Mesenchymal stem cell (in vitro differentiated cells and primary cell): ENCODE measurements at regions not wholly inside any gene's neighbourhood (a gene's known extent, or its start where the extent isn't known, plus 50 kb on each side); places are given as distances from the start of the nearest gene placed in this dataset.

Experiments used
- DNase-seq: peaks from one replicate; pipeline ENCODE4 v3.0.0-alpha.2; 2013
- H2AFZ ChIP-seq: one replicate; pipeline ENCODE4 v1.6.1; 2013; ENCODE audit warnings: low read depth, mild to moderate bottlenecking, control low read depth, inconsistent platforms, low read length, moderate library complexity
- H2AK5ac ChIP-seq: 2 replicates; pipeline ENCODE4 v1.6.1; 2013; ENCODE audit warnings: low read length, moderate library complexity, mild to moderate bottlenecking, inconsistent platforms; ENCODE audit not compliant: severe bottlenecking
- H2BK120ac ChIP-seq: one replicate; pipeline ENCODE4 v1.6.1; 2013; ENCODE audit warnings: low read depth, mild to moderate bottlenecking, inconsistent platforms, low read length, moderate library complexity
- H2BK12ac ChIP-seq, 2 experiments: one replicate each; pipeline ENCODE4 v1.6.1; 2013; ENCODE audit warnings: inconsistent platforms in 2 of 2, low read length in 2 of 2, mild to moderate bottlenecking in 2 of 2, moderate library complexity in 2 of 2, control low read depth in 1 of 2
- H2BK15ac ChIP-seq: one replicate; pipeline ENCODE4 v1.6.1; 2013; ENCODE audit warnings: mild to moderate bottlenecking, low read depth, inconsistent platforms; ENCODE audit not compliant: poor library complexity, severe bottlenecking
- H2BK5ac ChIP-seq: 2 replicates; pipeline ENCODE4 v1.6.1; 2013; ENCODE audit warnings: low read depth, mild to moderate bottlenecking, low read length, control low read depth, inconsistent platforms; ENCODE audit not compliant: poor library complexity, severe bottlenecking
- H3K14ac ChIP-seq, 2 experiments: one replicate each; pipeline ENCODE4 v1.6.1; 2013; ENCODE audit warnings: inconsistent platforms in 2 of 2, low read length in 2 of 2, control low read depth in 1 of 2, mild to moderate bottlenecking in 1 of 2, moderate library complexity in 1 of 2
- H3K18ac ChIP-seq, 2 experiments: one replicate each; pipeline ENCODE4 v1.6.1; 2013; ENCODE audit warnings: inconsistent platforms in 2 of 2, low read length in 2 of 2, control low read depth in 1 of 2, low read depth in 1 of 2, mild to moderate bottlenecking in 1 of 2
- H3K23ac ChIP-seq, 2 experiments: one replicate each; pipeline ENCODE4 v1.6.1; 2013; ENCODE audit warnings: inconsistent platforms in 2 of 2, low read length in 2 of 2, mild to moderate bottlenecking in 2 of 2, moderate library complexity in 2 of 2, control low read depth in 1 of 2
- H3K27ac ChIP-seq: 2 replicates; pipeline ENCODE4 v1.5.1; 2013; ENCODE audit warnings: mild to moderate bottlenecking, moderate library complexity, low read length, control low read depth, inconsistent platforms; ENCODE audit not compliant: poor library complexity, severe bottlenecking
- H3K27me3 ChIP-seq, 2 experiments: 2 replicates each; pipeline versions ENCODE4 v1.6.1 to v1.7.0; 2013; ENCODE audit warnings: low read length in 2 of 2, mild to moderate bottlenecking in 2 of 2, moderate library complexity in 2 of 2, control low read depth in 1 of 2, inconsistent platforms in 1 of 2; ENCODE audit not compliant: control insufficient read depth in 1 of 2, insufficient read depth in 1 of 2
- H3K36me3 ChIP-seq, 2 experiments: 2 replicates each; pipeline versions ENCODE4 v1.6.1 to v1.7.0; 2013; ENCODE audit warnings: low read length in 2 of 2, control low read depth in 1 of 2, inconsistent platforms in 1 of 2, low read depth in 1 of 2, mild to moderate bottlenecking in 1 of 2; ENCODE audit not compliant: insufficient read depth in 2 of 2, control insufficient read depth in 1 of 2
- H3K4ac ChIP-seq, 2 experiments: one replicate each; pipeline ENCODE4 v1.6.1; 2013; ENCODE audit warnings: inconsistent platforms in 2 of 2, low read length in 2 of 2, mild to moderate bottlenecking in 2 of 2, moderate library complexity in 2 of 2, control low read depth in 1 of 2, low read depth in 1 of 2
- H3K4me1 ChIP-seq: 2 replicates; pipeline ENCODE4 v1.6.1; 2013; ENCODE audit warnings: low read depth, low read length, control low read depth; ENCODE audit not compliant: control insufficient read depth, insufficient read depth
- H3K4me2 ChIP-seq: 2 replicates; pipeline ENCODE4 v1.6.1; 2013; ENCODE audit warnings: low read length, mild to moderate bottlenecking, inconsistent platforms; ENCODE audit not compliant: poor library complexity, severe bottlenecking
- H3K4me3 ChIP-seq, 2 experiments: 2 replicates each; pipeline versions ENCODE4 v1.5.1 to v1.7.0; 2013; ENCODE audit warnings: low read length in 2 of 2, mild to moderate bottlenecking in 2 of 2, control low read depth in 1 of 2, low read depth in 1 of 2; ENCODE audit not compliant: insufficient read depth in 1 of 2
- H3K79me1 ChIP-seq: replicated peaks from 2 replicates; pipeline ENCODE4 v1.6.1; 2013; ENCODE audit warnings: mild to moderate bottlenecking, control low read depth, low read length, inconsistent platforms; ENCODE audit not compliant: poor library complexity, severe bottlenecking
- H3K9ac ChIP-seq: 2 replicates; pipeline ENCODE4 v1.7.0; 2013; ENCODE audit warnings: mild to moderate bottlenecking, low read length, moderate library complexity
- H3K9me3 ChIP-seq: 2 replicates; pipeline ENCODE4 v1.7.0; 2013; ENCODE audit warnings: mild to moderate bottlenecking, low read length; ENCODE audit not compliant: control insufficient read depth
- H4K8ac ChIP-seq: one replicate; pipeline ENCODE4 v1.6.1; 2013; ENCODE audit warnings: inconsistent platforms, mild to moderate bottlenecking, low read length, moderate library complexity
- H4K91ac ChIP-seq: one replicate; pipeline ENCODE4 v1.6.1; 2013; ENCODE audit warnings: mild to moderate bottlenecking, low read length, inconsistent platforms
- WGBS: methylation state at CpG from one replicate; pipeline ENCODE4 v1.1.7; 2013; ENCODE audit warnings: mixed read lengths; 5-methylcytosine and 5-hydroxymethylcytosine counted together

GRCh38 chr1:14254251-14254650 is 344.2 kb upstream of the KAZN start:
- H3K79me1 ChIP-seq: no peaks in the 10 kb centered on the region

GRCh38 chr1:14255233-14255632 is 343.3 kb upstream of the KAZN start:
- no peak for DNase-seq
- no peak overlapping the region for H2BK5ac ChIP-seq
- H3K4me1 ChIP-seq: no peaks in the 10 kb centered on the region
- H3K9me3 ChIP-seq: no peaks in the 10 kb centered on the region
- no peak overlapping the region for H3K18ac ChIP-seq
- WGBS: 76% methylated on average over 3 of the region's 3 CpGs
- no peak overlapping the region for H2BK15ac ChIP-seq
- no peaks in the 10 kb centered on the region for H3K36me3 ChIP-seq
- H3K27me3 ChIP-seq: peaks cover 0 to under 1% of the 10 kb centered on the region in 2 experiments
- H3K27ac ChIP-seq: no peak overlapping the region
- no peak overlapping the region for H4K8ac ChIP-seq
- no peak overlapping the region for H2BK12ac ChIP-seq
- H2AK5ac ChIP-seq: no peak overlapping the region
- no peak overlapping the region for H3K4me2 ChIP-seq
- H3K4ac ChIP-seq: no peak overlapping the region
- no peak overlapping the region for H3K23ac ChIP-seq
- no peak overlapping the region for H3K4me3 ChIP-seq
- no peak overlapping the region for H3K9ac ChIP-seq
- no peak overlapping the region for H4K91ac ChIP-seq
- H2BK120ac ChIP-seq: no peak overlapping the region
- no peaks in the 10 kb centered on the region for H3K79me1 ChIP-seq
- H2AFZ ChIP-seq: no peak overlapping the region
- no peak overlapping the region for H3K14ac ChIP-seq

More at GRCh38 chr1:14254251-14254650, 344.2 kb upstream of the KAZN start:
- DNase-seq: no peak
- Histone ChIP-seq H4K8ac (no peak overlapping the region), H3K9ac (no peak overlapping the region), H3K27me3 (peaks cover 0 to 3% of the 10 kb centered on the region in 2 experiments), H3K27ac (no peak overlapping the region), H3K4me3 (no peak overlapping the region), H3K23ac (no peak overlapping the region), H3K14ac (no peak overlapping the region), H2AK5ac (no peak overlapping the region), H3K4me1 (no peaks in the 10 kb centered on the region), H3K9me3 (no peaks in the 10 kb centered on the region), H3K4me2 (no peak overlapping the region), H4K91ac (no peak overlapping the region), H2BK5ac (no peak overlapping the region), H2AFZ (no peak overlapping the region), H3K18ac (no peak overlapping the region), H2BK15ac (no peak overlapping the region), H3K4ac (no peak overlapping the region), H2BK12ac (no peak overlapping the region), H3K36me3 (no peaks in the 10 kb centered on the region), H2BK120ac (no peak overlapping the region)
- 31% methylated on average over 6 of the region's 6 CpGs for WGBS

GRCh38 chr1:14255711-14256110 is 342.8 kb upstream of the KAZN start:
- Histone ChIP-seq H3K4me3 (no peak overlapping the region), H4K91ac (no peak overlapping the region), H2BK120ac (no peak overlapping the region), H3K9me3 (no peaks in the 10 kb centered on the region), H3K36me3 (no peaks in the 10 kb centered on the region), H3K18ac (no peak overlapping the region), H3K4me2 (no peak overlapping the region), H3K23ac (no peak overlapping the region), H3K4me1 (no peaks in the 10 kb centered on the region), H2AFZ (no peak overlapping the region), H3K79me1 (no peaks in the 10 kb centered on the region), H2AK5ac (no peak overlapping the region), H2BK5ac (no peak overlapping the region), H3K4ac (no peak overlapping the region), H3K27ac (no peak overlapping the region), H3K14ac (no peak overlapping the region), H3K27me3 (peaks cover 0 to 6% of the 10 kb centered on the region in 2 experiments), H3K9ac (peak overlapping the region; percentile 72), H2BK15ac (no peak overlapping the region), H4K8ac (no peak overlapping the region), H2BK12ac (no peak overlapping the region)
- WGBS: 50% methylated on average over 1 of the region's 2 CpGs
- DNase-seq: no peak

DNA sequence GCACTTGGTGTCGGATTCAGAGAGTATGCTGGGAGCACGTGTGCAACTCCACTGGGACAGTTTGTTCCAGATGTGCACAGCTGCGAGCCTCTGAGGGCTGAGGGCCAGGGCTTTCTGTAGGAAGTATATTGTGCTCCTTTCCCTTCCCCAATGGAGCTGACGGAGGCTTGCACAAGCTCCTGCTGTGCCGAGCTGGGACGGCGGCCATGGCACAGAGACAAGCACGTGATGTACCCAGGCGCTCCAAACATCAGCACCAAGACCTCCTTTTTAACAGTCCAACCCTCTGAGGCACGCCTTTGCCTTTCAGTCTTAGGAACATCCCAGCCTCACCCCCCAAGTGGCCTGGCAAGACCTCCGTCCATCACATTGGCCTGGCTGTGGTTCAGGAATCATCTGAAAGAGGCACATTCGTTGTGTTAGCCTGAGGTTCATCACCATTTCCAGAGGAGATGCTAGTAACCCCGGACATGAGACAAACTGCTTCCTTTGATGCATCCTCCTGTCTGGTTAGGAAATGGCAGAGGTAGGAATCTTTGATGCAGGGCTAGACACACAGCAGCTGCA is 339.2 kb upstream of the KAZN start:
- H2AK5ac ChIP-seq: no peak overlapping the region
- H3K27ac ChIP-seq: no peak overlapping the region
- no peak overlapping the region for H3K4me2 ChIP-seq
- 80% methylated on average over 13 of the region's 13 CpGs for WGBS
- H3K27me3 ChIP-seq: peaks cover 0 to 11% of the 10 kb centered on the region in 2 experiments
- H3K23ac ChIP-seq: no peak overlapping the region
- H2BK120ac ChIP-seq: no peak overlapping the region
- no peak for DNase-seq
- no peaks in the 10 kb centered on the region for H3K9me3 ChIP-seq
- no peak overlapping the region for H2BK5ac ChIP-seq
- H2AFZ ChIP-seq: no peak overlapping the region
- peak overlapping the region; percentile 15 for H3K9ac ChIP-seq
- H4K8ac ChIP-seq: no peak overlapping the region
- H2BK12ac ChIP-seq: no peak overlapping the region
- H3K36me3 ChIP-seq: no peaks in the 10 kb centered on the region
- no peak overlapping the region for H4K91ac ChIP-seq
- no peak overlapping the region for H3K18ac ChIP-seq
- H3K4me1 ChIP-seq: no peaks in the 10 kb centered on the region
- no peak overlapping the region for H3K14ac ChIP-seq
- H2BK15ac ChIP-seq: no peak overlapping the region
- peak overlapping the region in 1 of 2 experiments; percentile 2 for H3K4me3 ChIP-seq
- H3K79me1 ChIP-seq: no peaks in the 10 kb centered on the region
- H3K4ac ChIP-seq: no peak overlapping the region
